Heart left ventricle (tissue), 13 donors: ENCODE measurements at regions not wholly inside any gene's neighbourhood (a gene's known extent, or its start where the extent isn't known, plus 50 kb on each side); places are given as distances from the start of the nearest gene placed in this dataset.

Experiments used
- CTCF ChIP-seq, 12 donors: fragments of 200-600 bp; sonication (generic) in 4 of 12; IDR thresholded peaks; one replicate each; pipeline versions ENCODE4 v1.5.0 to v1.8.0; 2018 to 2022; ENCODE audit warnings: antibody characterized with exemption in 12 of 12, mild to moderate bottlenecking in 5 of 12
- POLR2A ChIP-seq, 2 donors: fragments of 450-650 bp; IDR thresholded peaks; one replicate each; pipeline ENCODE4 v1.6.1; 2017; ENCODE audit warnings: antibody characterized with exemption in 2 of 2, mild to moderate bottlenecking in 2 of 2, moderate library complexity in 2 of 2
- donor health status: ischemic (EF 13 %, LVEDD 7.1; RV severe dilation, severe dysfunction).
- donor health status: DM: no; HTN: yes; CAD: no.
- donor health status: DM: no; HTN: no; CAD: no.
- donor health status: ischemic (EF 25% LVEDD 6.9; RV normal size, moderate dysfunction).
- donor health status: ischemic (EF 25% LVEDD 5.7; RV mildly dilated, moderate dysfunction).
- donor health status: ischemic (EF 35%, LVEDD 5.7; RV mildly dilated, moderate dysfunction).
- donor health status: nonischemic (EF 11% LVEDD 7.7; RV severe dilation, severe dysfunction).
- donor health status: DM: yes; HTN: yes; CAD: no.
- donor health status: PGD.
- donor health status: ischemic (EF 29% LVEDD 5.4; RV normal size, mild dysfunction).
- donor health status: nonischemic (EF 23%, LVEDD 6.1; RV moderate dilation, normal function).

- TF ChIP-seq CTCF (IDR thresholded peaks at IDR 0.05) (no peak), POLR2A (IDR thresholded peaks at IDR 0.05) (no peak)
Measured at GRCh38 chr17:63347475-63347874, 98.6 kb downstream of the CYB561 start.
